ENCODE measurements at regions not wholly inside any gene's neighbourhood (a gene's known extent, or its start where the extent isn't known, plus 50 kb on each side); places are given as distances from the start of the nearest gene placed in this dataset.
"Not testable (repeated sequence)": the region's sequence is repeated elsewhere in the genome, so short reads cannot be mapped to it uniquely, and the experiment has no call there.

DNA sequence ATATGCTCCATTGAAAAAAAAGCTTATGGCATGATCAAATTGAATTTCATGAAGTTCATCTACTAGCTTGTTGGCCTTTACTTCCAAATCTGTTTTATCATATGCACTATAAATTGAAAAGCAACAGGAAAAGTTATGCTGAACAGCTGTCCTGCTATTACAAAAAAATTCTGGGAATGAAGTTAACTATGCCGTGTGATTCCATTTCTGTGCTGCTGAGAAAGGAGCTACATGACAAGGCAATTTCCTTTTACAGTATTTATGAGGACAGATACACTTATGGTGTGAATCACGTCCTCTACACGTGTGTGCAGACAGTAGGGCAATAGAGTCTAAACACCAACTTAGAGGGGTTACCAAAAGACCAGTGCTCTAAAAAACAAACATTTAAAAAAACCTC, 426.5 kb upstream of the AKR1E2 start:
- ChIA-PET CTCF (no interaction called here), POLR2A (no interaction called here)
- DNase-seq (ENCODE audit: low read depth): peak; percentile 18
- TF ChIP-seq CTCF (IDR thresholded peaks at IDR 0.05; ENCODE audit: insufficient read depth, low read depth, low read length): no peak
- Histone ChIP-seq H3K4me3 (ENCODE audit: low read depth, low read length) (no peak overlapping the region), H3K27me3 (ENCODE audit: control insufficient read depth, insufficient read depth, low read length) (no peaks in the 10 kb centered on the region), H3K36me3 (ENCODE audit: control insufficient read depth, insufficient read depth, low read length) (no peaks in the 10 kb centered on the region)

GRCh38 chr10:4398602-4399001, 427.4 kb upstream of the AKR1E2 start:
- ChIA-PET CTCF (interaction anchor here (0.6 kb wide), 2 partner anchors 9 to 136 kb away, joined by 3 to 4 read pairs; no protein-coding TSS in a partner anchor), POLR2A (no interaction called here)
- no peak for TF ChIP-seq CTCF (IDR thresholded peaks at IDR 0.05; ENCODE audit: insufficient read depth, low read depth, low read length)
- H3K27me3 ChIP-seq (ENCODE audit: control insufficient read depth, insufficient read depth, low read length): no peaks in the 10 kb centered on the region
- DNase-seq (ENCODE audit: low read depth): no peak
- H3K4me3 ChIP-seq (ENCODE audit: low read depth, low read length): no peak overlapping the region
- H3K36me3 ChIP-seq (ENCODE audit: control insufficient read depth, insufficient read depth, low read length): no peaks in the 10 kb centered on the region

DNA sequence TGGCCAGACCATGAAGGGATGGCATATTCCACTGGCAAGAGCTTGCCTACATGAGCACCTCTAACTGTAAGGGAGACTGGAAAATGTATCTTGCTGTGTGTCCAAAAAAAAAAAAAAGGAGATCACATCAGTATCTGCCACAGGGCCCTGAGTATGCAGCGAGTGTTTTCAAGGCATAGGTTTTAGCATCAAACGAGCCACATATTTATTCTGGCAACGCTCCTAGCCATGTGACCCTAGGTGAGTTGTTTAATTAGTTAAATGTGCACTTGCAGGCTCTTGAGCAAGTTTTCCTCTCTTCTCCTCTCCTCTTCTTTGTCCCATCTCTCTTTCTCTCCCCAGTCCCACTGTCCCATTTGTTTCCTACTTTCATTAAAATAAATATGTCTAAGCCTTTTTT, 428.7 kb upstream of the AKR1E2 start:
- no peak for DNase-seq (ENCODE audit: low read depth)
- TF ChIP-seq CTCF (IDR thresholded peaks at IDR 0.05; ENCODE audit: insufficient read depth, low read depth, low read length): no peak
- POLR2A ChIA-PET: no interaction called here
- CTCF ChIA-PET: no interaction called here
- Histone ChIP-seq H3K36me3 (ENCODE audit: control insufficient read depth, insufficient read depth, low read length) (no peaks in the 10 kb centered on the region), H3K27me3 (ENCODE audit: control insufficient read depth, insufficient read depth, low read length) (no peaks in the 10 kb centered on the region), H3K4me3 (ENCODE audit: low read depth, low read length) (no peak overlapping the region)

DNA sequence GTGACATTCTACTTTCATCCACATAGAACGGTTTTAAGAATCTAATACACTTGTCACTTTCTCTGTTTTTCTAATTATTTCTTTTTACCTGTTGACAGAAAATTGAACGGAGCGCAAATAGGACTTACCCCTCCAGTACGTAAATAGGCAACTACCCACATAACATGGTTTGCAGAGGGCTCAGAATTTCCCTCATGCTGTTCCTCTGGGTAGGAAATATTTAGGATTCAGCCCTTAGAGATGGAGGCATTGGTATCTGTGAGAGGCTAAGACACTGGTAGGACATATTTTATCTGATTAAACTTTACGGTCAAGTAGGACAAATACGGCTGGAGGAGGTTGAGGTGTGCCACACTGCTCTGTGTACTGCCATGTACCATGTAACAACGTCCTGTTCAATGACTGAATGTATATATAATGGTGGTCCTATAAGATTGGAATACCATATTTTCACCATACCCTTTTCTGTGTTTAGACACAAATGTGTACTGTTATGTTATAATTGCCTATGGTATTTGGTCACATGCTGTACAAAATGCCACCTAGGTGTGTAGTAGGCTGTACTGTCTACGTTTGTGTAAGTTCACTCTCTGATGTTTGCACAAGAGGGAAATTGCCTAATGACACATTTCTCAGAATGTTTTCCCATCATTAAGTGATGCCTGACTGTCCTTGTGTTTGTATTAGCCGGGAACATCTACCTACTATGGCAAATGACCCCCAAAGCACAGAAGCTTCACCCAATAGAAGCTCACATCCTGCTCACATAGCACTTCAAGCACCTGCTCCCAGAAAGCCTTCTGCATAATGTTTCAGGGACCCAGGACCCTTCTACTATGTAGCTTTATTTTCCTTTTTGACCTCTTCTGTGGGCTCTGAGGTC, 429.4 kb upstream of the AKR1E2 start:
- CTCF ChIA-PET: interaction anchor here (0.6 kb wide), 1 partner anchor 116 kb away, joined by 3 read pairs; no protein-coding TSS in a partner anchor
- H3K4me3 ChIP-seq (ENCODE audit: low read depth, low read length): no peak overlapping the region
- no peak for TF ChIP-seq CTCF (IDR thresholded peaks at IDR 0.05; ENCODE audit: insufficient read depth, low read depth, low read length)
- H3K36me3 ChIP-seq (ENCODE audit: control insufficient read depth, insufficient read depth, low read length): no peaks in the 10 kb centered on the region
- POLR2A ChIA-PET: no interaction called here
- H3K27me3 ChIP-seq (ENCODE audit: control insufficient read depth, insufficient read depth, low read length): no peaks in the 10 kb centered on the region
- DNase-seq (ENCODE audit: low read depth): no peak

GRCh38 chr10:4395731-4396130, 430.3 kb upstream of the AKR1E2 start:
- TF ChIP-seq CTCF (IDR thresholded peaks at IDR 0.05; ENCODE audit: insufficient read depth, low read depth, low read length): no peak
- H3K4me3 ChIP-seq (ENCODE audit: low read depth, low read length): no peak overlapping the region
- no peak for DNase-seq (ENCODE audit: low read depth)
- ChIA-PET POLR2A (no interaction called here), CTCF (interaction anchor here (0.6 kb wide), 1 partner anchor 117 kb away, joined by 3 read pairs; no protein-coding TSS in a partner anchor)
- H3K36me3 ChIP-seq (ENCODE audit: control insufficient read depth, insufficient read depth, low read length): no peaks in the 10 kb centered on the region
- H3K27me3 ChIP-seq (ENCODE audit: control insufficient read depth, insufficient read depth, low read length): no peaks in the 10 kb centered on the region

DNA sequence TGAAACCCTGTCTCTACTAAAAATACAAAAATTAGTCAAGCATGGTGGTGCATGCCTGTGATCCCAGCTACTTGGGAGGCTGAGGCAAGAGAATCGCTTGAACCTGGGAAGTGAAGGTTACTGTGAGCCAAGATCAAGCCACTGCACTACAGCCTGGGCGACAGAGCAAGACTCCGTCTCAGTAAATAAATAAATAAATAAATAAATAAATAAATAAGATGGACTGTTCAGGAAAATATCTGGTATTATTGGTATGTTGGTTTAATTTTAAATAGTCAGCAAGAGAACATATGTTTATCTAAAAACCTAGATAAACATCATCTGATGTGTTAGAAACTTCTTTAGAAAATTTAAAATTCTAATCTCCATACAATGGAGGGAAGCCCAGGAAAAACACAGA, 431.6 kb upstream of the AKR1E2 start:
- H3K4me3 ChIP-seq (ENCODE audit: low read depth, low read length); H3K27me3 ChIP-seq (ENCODE audit: control insufficient read depth, insufficient read depth, low read length); POLR2A ChIA-PET; CTCF ChIA-PET; DNase-seq (ENCODE audit: low read depth); H3K36me3 ChIP-seq (ENCODE audit: control insufficient read depth, insufficient read depth, low read length): not testable (repeated sequence)
